B cell (primary cell): ENCODE measurements at regions not wholly inside any gene's neighbourhood (a gene's known extent, or its start where the extent isn't known, plus 50 kb on each side); places are given as distances from the start of the nearest gene placed in this dataset.

Source experiments
- ATAC-seq: fragments of 200-7000 bp; cut with Tn5 transposase; one replicate; pipeline ENCODE4 v1.10.0; 2021; ENCODE audit warnings: low read depth, mild to moderate bottlenecking, moderate number of reproducible peaks, moderate library complexity
- CTCF ChIA-PET: fragments of 350-600 bp; sonication (Branson Sonifier 250); formaldehyde crosslinking; loops from one replicate; lab custom pipeline; 2021; ENCODE audit warnings: antibody characterized with exemption, inconsistent platforms; lab: Charles Lee
- POLR2A ChIA-PET: fragments of 350-600 bp; sonication (Branson Sonifier 250); formaldehyde crosslinking; loops from one replicate; lab custom pipeline; 2021; ENCODE audit warnings: antibody characterized with exemption; lab: Charles Lee
- DNase-seq: peaks from one replicate; pipeline ENCODE4 v3.0.0; 2013
- H2AFZ ChIP-seq: 2 replicates; pipeline ENCODE4 v1.6.1; 2012; ENCODE audit warnings: mild to moderate bottlenecking, low read depth, low read length; ENCODE audit not compliant: insufficient read depth, poor library complexity, severe bottlenecking
- H3K27ac ChIP-seq, 2 donors: 1 replicate in 1 of 2; 2 replicates in 1 of 2; pipeline ENCODE4 v1.5.1; 2012 to 2013; ENCODE audit warnings: low read length in 2 of 2, mild to moderate bottlenecking in 2 of 2, moderate library complexity in 1 of 2
- H3K27me3 ChIP-seq, 4 experiments: fragments of 200-600 bp in 1 of 4; sonication (generic) in 1 of 4; replicated peaks in 1 of 4; 1 replicate in 2 of 4; 2 replicates in 2 of 4; pipeline versions ENCODE4 v1.6.1 to v1.7.0; 2013 to 2016; ENCODE audit warnings: low read length in 3 of 4, mild to moderate bottlenecking in 2 of 4, mixed read lengths in 1 of 4, moderate library complexity in 1 of 4; ENCODE audit not compliant: insufficient read depth in 4 of 4, control insufficient read depth in 3 of 4; ENCODE audit errors: control extremely low read depth in 1 of 4
- H3K36me3 ChIP-seq, 2 experiments: replicated peaks in 1 of 2; 1 replicate in 1 of 2; 2 replicates in 1 of 2; pipeline versions ENCODE4 v1.6.1 to v1.7.1; 2013; ENCODE audit warnings: low read length in 1 of 2; ENCODE audit not compliant: insufficient read depth in 2 of 2, control insufficient read depth in 1 of 2; ENCODE audit errors: control extremely low read depth in 1 of 2, extremely low read depth in 1 of 2
- H3K4me1 ChIP-seq, 2 donors: fragments of 200-600 bp in 1 of 2; sonication (generic) in 1 of 2; 1 replicate in 1 of 2; 2 replicates in 1 of 2; pipeline versions ENCODE4 v1.5.1 to v1.6.1; 2013 to 2017; ENCODE audit warnings: low read length in 2 of 2; ENCODE audit not compliant: control insufficient read depth in 2 of 2, insufficient read depth in 2 of 2
- H3K4me2 ChIP-seq: replicated peaks from 2 replicates; pipeline ENCODE3; 2012; ENCODE audit warnings: mild to moderate bottlenecking, low read depth, low read length; ENCODE audit not compliant: poor library complexity, severe bottlenecking
- H3K4me3 ChIP-seq, 5 experiments: fragments of 200-600 bp in 1 of 5; sonication (generic) in 1 of 5; 1 replicate in 3 of 5; 2 replicates in 2 of 5; pipeline versions ENCODE4 v1.5.1 to v1.7.0; 2011 to 2016; ENCODE audit warnings: low read length in 4 of 5, mild to moderate bottlenecking in 4 of 5, low read depth in 2 of 5, control low read depth in 1 of 5, moderate library complexity in 1 of 5; ENCODE audit not compliant: insufficient read depth in 1 of 5; ENCODE audit errors: control extremely low read depth in 1 of 5, extremely low read depth in 1 of 5
- H3K79me2 ChIP-seq: fragments of 200-600 bp; sonication (generic); one replicate; pipeline ENCODE4 v1.6.0; 2016; ENCODE audit warnings: low read length; ENCODE audit not compliant: control insufficient read depth, insufficient read depth
- H3K9ac ChIP-seq: fragments of 200-600 bp; sonication (generic); 2 replicates; pipeline ENCODE4 v1.6.1; 2017; ENCODE audit warnings: mild to moderate bottlenecking, low read length, moderate library complexity
- H3K9me3 ChIP-seq, 3 donors: one replicate each; pipeline versions ENCODE4 v1.6.1 to v1.7.1; 2013; ENCODE audit warnings: low read length in 2 of 3; ENCODE audit not compliant: control insufficient read depth in 2 of 3, insufficient read depth in 1 of 3; ENCODE audit errors: control extremely low read depth in 1 of 3
- H4K20me1 ChIP-seq: 2 replicates; pipeline ENCODE4 v1.6.0; 2012; ENCODE audit warnings: mild to moderate bottlenecking, low read length; ENCODE audit not compliant: insufficient read depth, control insufficient read depth, poor library complexity, severe bottlenecking
- H3K27ac Mint-ChIP-seq: one replicate; pipeline ENCODE4 v1.8.0; 2021; ENCODE audit warnings: mixed read lengths
- H3K27me3 Mint-ChIP-seq: one replicate; pipeline ENCODE4 v1.8.0; 2021; ENCODE audit warnings: mixed read lengths
- H3K4me1 Mint-ChIP-seq: one replicate; pipeline ENCODE4 v1.8.0; 2021; ENCODE audit warnings: mixed read lengths
- H3K4me3 Mint-ChIP-seq: one replicate; pipeline ENCODE4 v1.8.0; 2021; ENCODE audit warnings: mixed read lengths
- H3K9me3 Mint-ChIP-seq: one replicate; pipeline ENCODE4 v1.8.0; 2022; ENCODE audit warnings: mixed read lengths; ENCODE audit not compliant: insufficient read depth
- EZH2 ChIP-seq: IDR thresholded peaks from 2 replicates; pipeline ENCODE4 v1.6.1; 2012; ENCODE audit warnings: borderline replicate concordance, low read depth, mild to moderate bottlenecking, moderate library complexity, low read length; ENCODE audit not compliant: insufficient read depth, poor library complexity, severe bottlenecking
- WGBS: methylation state at CpG from one replicate; pipeline ENCODE4 v1.1.5; 2013; ENCODE audit warnings: missing lambda C conversion rate; ENCODE audit not compliant: insufficient coverage; 5-methylcytosine and 5-hydroxymethylcytosine counted together
- intact Hi-C: fragments of 100-400 bp; cut with micrococcal nuclease; formaldehyde crosslinking; loops from one replicate; pipeline ENCODE4 v1.10.0; 2022
- TF ChIP-seq, protein P1 (sequence below): fragments of 200-600 bp; IDR thresholded peaks from one replicate; pipeline ENCODE4 v1.8.0; 2022; ENCODE audit warnings: antibody characterized with exemption, mild to moderate bottlenecking

DNA sequence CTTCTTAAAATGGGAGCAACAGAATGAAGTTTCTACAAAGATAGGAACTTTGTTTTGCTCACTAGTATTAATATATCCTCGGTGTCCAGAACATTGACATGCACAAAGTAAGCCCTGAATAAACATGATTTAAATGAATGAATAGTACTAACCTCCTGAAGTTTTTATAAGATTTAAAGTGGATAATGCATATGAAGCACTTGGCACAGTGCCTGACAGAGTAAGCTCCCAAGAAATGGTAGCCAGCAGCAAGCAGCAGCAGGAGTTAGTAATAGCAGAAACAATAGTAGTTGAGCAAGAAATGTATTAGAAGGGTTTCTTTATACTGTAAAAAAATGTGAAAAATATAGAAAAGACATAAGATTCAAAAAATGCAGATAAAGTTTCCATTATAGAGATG is 258.1 kb upstream of the C1orf87 start:
- no peaks in the 10 kb centered on the region for H4K20me1 ChIP-seq
- ATAC-seq: no peak
- peaks cover 0 to 1% (median 0%) of the 10 kb centered on the region in 3 donors for H3K9me3 ChIP-seq
- H3K9ac ChIP-seq: no peak overlapping the region
- H3K4me1 ChIP-seq: no peaks in the 10 kb centered on the region
- H3K4me1 Mint-ChIP-seq: no peaks in the 10 kb centered on the region
- intact Hi-C loops: no loop called here
- no peaks in the 10 kb centered on the region for H3K79me2 ChIP-seq
- no peak overlapping the region for H3K4me3 Mint-ChIP-seq
- H3K27me3 Mint-ChIP-seq: no peaks in the 10 kb centered on the region
- ChIA-PET CTCF (no interaction called here), POLR2A (no interaction called here)
- H3K4me2 ChIP-seq: no peak overlapping the region
- no peak overlapping the region for H2AFZ ChIP-seq
- H3K4me3 ChIP-seq: no peak overlapping the region
- no peak overlapping the region for H3K27ac ChIP-seq
- H3K27me3 ChIP-seq: no peaks in the 10 kb centered on the region
- H3K9me3 Mint-ChIP-seq: peaks cover 2% of the 10 kb centered on the region
- WGBS: no CpG with 5 or more reads among the region's 1 CpG
- no peak overlapping the region for H3K27ac Mint-ChIP-seq
- no peaks in the 10 kb centered on the region for H3K36me3 ChIP-seq
- no peak for DNase-seq
- TF ChIP-seq, protein P1, sequence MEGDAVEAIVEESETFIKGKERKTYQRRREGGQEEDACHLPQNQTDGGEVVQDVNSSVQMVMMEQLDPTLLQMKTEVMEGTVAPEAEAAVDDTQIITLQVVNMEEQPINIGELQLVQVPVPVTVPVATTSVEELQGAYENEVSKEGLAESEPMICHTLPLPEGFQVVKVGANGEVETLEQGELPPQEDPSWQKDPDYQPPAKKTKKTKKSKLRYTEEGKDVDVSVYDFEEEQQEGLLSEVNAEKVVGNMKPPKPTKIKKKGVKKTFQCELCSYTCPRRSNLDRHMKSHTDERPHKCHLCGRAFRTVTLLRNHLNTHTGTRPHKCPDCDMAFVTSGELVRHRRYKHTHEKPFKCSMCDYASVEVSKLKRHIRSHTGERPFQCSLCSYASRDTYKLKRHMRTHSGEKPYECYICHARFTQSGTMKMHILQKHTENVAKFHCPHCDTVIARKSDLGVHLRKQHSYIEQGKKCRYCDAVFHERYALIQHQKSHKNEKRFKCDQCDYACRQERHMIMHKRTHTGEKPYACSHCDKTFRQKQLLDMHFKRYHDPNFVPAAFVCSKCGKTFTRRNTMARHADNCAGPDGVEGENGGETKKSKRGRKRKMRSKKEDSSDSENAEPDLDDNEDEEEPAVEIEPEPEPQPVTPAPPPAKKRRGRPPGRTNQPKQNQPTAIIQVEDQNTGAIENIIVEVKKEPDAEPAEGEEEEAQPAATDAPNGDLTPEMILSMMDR: no peak
- TF ChIP-seq EZH2: no peak

DNA sequence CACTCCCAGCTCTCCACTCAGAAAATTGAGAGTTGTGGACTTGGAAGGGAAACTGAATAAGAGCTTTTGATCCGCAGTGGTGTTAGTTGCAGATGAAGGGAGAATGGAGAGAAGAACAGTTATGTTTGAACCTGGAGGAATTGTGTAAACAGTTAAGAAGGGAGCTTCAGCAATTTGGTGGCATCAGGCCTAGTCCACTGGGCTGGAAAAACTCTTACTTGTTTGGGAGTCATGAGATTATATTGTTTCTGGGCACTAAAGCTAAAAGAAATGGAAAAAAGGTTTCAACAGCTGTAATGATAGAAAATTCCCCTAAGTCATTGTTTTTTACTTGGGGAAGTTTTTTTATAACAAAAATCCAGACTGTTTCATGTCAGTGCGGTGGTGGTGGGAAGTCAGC is 256.1 kb upstream of the C1orf87 start:
- H3K4me1 ChIP-seq: no peaks in the 10 kb centered on the region
- intact Hi-C loops: no loop called here

More for the DNA sequence above, 256.1 kb upstream of the C1orf87 start:
- ATAC-seq (no peak), DNase-seq (no peak)
- no peaks in the 10 kb centered on the region for H4K20me1 ChIP-seq
- H3K27me3 Mint-ChIP-seq: no peaks in the 10 kb centered on the region
- no peak overlapping the region for H3K27ac ChIP-seq
- ChIA-PET CTCF (no interaction called here), POLR2A (no interaction called here)
- H3K9ac ChIP-seq: no peak overlapping the region
- no peak overlapping the region for H2AFZ ChIP-seq
- no peaks in the 10 kb centered on the region for H3K27me3 ChIP-seq
- H3K27ac Mint-ChIP-seq: no peak overlapping the region
- TF ChIP-seq, protein P1: no peak
- no peak for TF ChIP-seq EZH2
- H3K4me2 ChIP-seq: no peak overlapping the region
- 100% methylated on average over 1 of the region's 2 CpGs for WGBS
- H3K4me1 Mint-ChIP-seq: no peaks in the 10 kb centered on the region
- no peaks in the 10 kb centered on the region for H3K79me2 ChIP-seq
- no peaks in the 10 kb centered on the region for H3K36me3 ChIP-seq
- peaks cover 4% of the 10 kb centered on the region for H3K9me3 Mint-ChIP-seq
- peaks cover 0 to 1% (median 0%) of the 10 kb centered on the region in 3 donors for H3K9me3 ChIP-seq
- no peak overlapping the region for H3K4me3 Mint-ChIP-seq
- H3K4me3 ChIP-seq: no peak overlapping the region
